ENCODE measurements at regions not wholly inside any gene's neighbourhood (a gene's known extent, or its start where the extent isn't known, plus 50 kb on each side); places are given as distances from the start of the nearest gene placed in this dataset.

GRCh38 chr5:69007163-69007562 lies 86.7 kb upstream of the SLC30A5 start:
- TF ChIP-seq CTCF (IDR thresholded peaks at IDR 0.05) (no peak), EZH2 (IDR thresholded peaks at IDR 0.05) (no peak), EZH2phosphoT487 (IDR thresholded peaks at IDR 0.05) (no peak)

All from neural progenitor cell (in vitro differentiated cells).